ENCODE measurements at regions not wholly inside any gene's neighbourhood (a gene's known extent, or its start where the extent isn't known, plus 50 kb on each side); places are given as distances from the start of the nearest gene placed in this dataset.
"Not testable (repeated sequence)": the region's sequence is repeated elsewhere in the genome, so short reads cannot be mapped to it uniquely, and the experiment has no call there.

GRCh38 chr17:15847447-15848229 is 97.3 kb upstream of the ADORA2B start:
- TF ChIP-seq HDGF (IDR thresholded peaks at IDR 0.05; ENCODE audit: borderline replicate concordance); ELF4 (IDR thresholded peaks at IDR 0.05); ZNF384 (IDR thresholded peaks at IDR 0.05); CTBP1 (IDR thresholded peaks at IDR 0.05; ENCODE audit: borderline replicate concordance); SUZ12 (IDR thresholded peaks at IDR 0.05); SP1 (IDR thresholded peaks at IDR 0.05); PKNOX1 (IDR thresholded peaks at IDR 0.05); FOXM1 (IDR thresholded peaks at IDR 0.05; ENCODE audit: borderline replicate concordance); FOXK2 (IDR thresholded peaks at IDR 0.05); BHLHE40 (IDR thresholded peaks at IDR 0.05; ENCODE audit: borderline replicate concordance); LEF1 (IDR thresholded peaks at IDR 0.05; ENCODE audit: borderline replicate concordance); ARNT (IDR thresholded peaks at IDR 0.05): not testable (repeated sequence)

Measured in HEK293T (cell line).